NOMO-1 (cell line): ENCODE measurements at regions not wholly inside any gene's neighbourhood (a gene's known extent, or its start where the extent isn't known, plus 50 kb on each side); places are given as distances from the start of the nearest gene placed in this dataset.
"Not testable (repeated sequence)": the region's sequence is repeated elsewhere in the genome, so short reads cannot be mapped to it uniquely, and the experiment has no call there.

Source experiments
- DNase-seq, 2 experiments: peaks; one replicate each; lab custom pipeline; 2025; ENCODE audit not compliant: unreplicated experiment in 2 of 2; lab: John Stamatoyannopoulos, UW

GRCh38 chr9:99471033-99471432 is 249.0 kb downstream of the SEC61B start:
- DNase-seq = no peak

GRCh38 chr9:99472240-99472915 is 250.3 kb downstream of the SEC61B start:
- DNase-seq = peak in 1 of 2 experiments; percentile 11

GRCh38 chr9:99472916-99473245 is 250.8 kb downstream of the SEC61B start:
- no peak for DNase-seq

GRCh38 chr9:99474186-99474585 is 252.1 kb downstream of the SEC61B start:
- no peak for DNase-seq

- no peak for DNase-seq
These were observed 253.5 kb downstream of the SEC61B start for GRCh38 chr9:99475401-99476065.

- no peak for DNase-seq
These were observed 256.5 kb downstream of the SEC61B start for GRCh38 chr9:99478469-99479027.

GRCh38 chr9:99479929-99480328 is 257.8 kb downstream of the SEC61B start:
- no peak for DNase-seq

GRCh38 chr9:99485459-99485858 is 263.4 kb downstream of the SEC61B start:
- no peak for DNase-seq

- no peak for DNase-seq
These were observed 264.6 kb downstream of the SEC61B start for GRCh38 chr9:99486684-99487083.

GRCh38 chr9:99488131-99489059 is 266.3 kb downstream of the SEC61B start:
- no peak for DNase-seq

GRCh38 chr9:99489060-99489413 is 267.0 kb downstream of the SEC61B start:
- no peak for DNase-seq

GRCh38 chr9:99490729-99491128 is 268.6 kb downstream of the SEC61B start:
- no peak for DNase-seq

- no peak for DNase-seq
These were observed 269.5 kb downstream of the SEC61B start for GRCh38 chr9:99491408-99492158.

- DNase-seq = no peak
These were observed 275.6 kb downstream of the SEC61B start for GRCh38 chr9:99497641-99498040.

- not testable (repeated sequence) for DNase-seq
These were observed 276.9 kb downstream of the SEC61B start for GRCh38 chr9:99498979-99499378.

GRCh38 chr9:99505936-99506335 is 283.9 kb downstream of the SEC61B start:
- DNase-seq = no peak

- no peak for DNase-seq
These were observed 284.8 kb downstream of the SEC61B start for GRCh38 chr9:99506747-99507348.

GRCh38 chr9:99509065-99509745 is 287.1 kb downstream of the SEC61B start:
- no peak for DNase-seq

GRCh38 chr9:99509900-99510535 is 287.9 kb downstream of the SEC61B start:
- DNase-seq = no peak
